SK-N-MC (cell line): ENCODE measurements at regions not wholly inside any gene's neighbourhood (a gene's known extent, or its start where the extent isn't known, plus 50 kb on each side); places are given as distances from the start of the nearest gene placed in this dataset.

ENCODE experiments used
- EZH2 ChIP-seq: fragments of 200-600 bp; sonication (generic); IDR thresholded peaks from one replicate; pipeline ENCODE4 v1.6.1; 2017; ENCODE audit warnings: antibody characterized with exemption
- FOXP2 ChIP-seq: optimal IDR thresholded peaks from 2 replicates; pipeline ENCODE3; 2011; ENCODE audit warnings: mild to moderate bottlenecking, moderate library complexity; ENCODE audit not compliant: insufficient read depth; ENCODE audit errors: extremely low read length, control extremely low read depth
- POLR2AphosphoS5 ChIP-seq: IDR thresholded peaks from 2 replicates; pipeline ENCODE4 v1.6.1; 2012; ENCODE audit warnings: mild to moderate bottlenecking, low read depth, low read length, borderline replicate concordance

- no peak for TF ChIP-seq EZH2
- no peak for TF ChIP-seq POLR2AphosphoS5
- TF ChIP-seq FOXP2 = no peak
Observed at GRCh38 chr5:52024359-52024758, 641.1 kb downstream of the ISL1 start.
